Endothelial cell of umbilical vein (primary cell): ENCODE measurements at regions not wholly inside any gene's neighbourhood (a gene's known extent, or its start where the extent isn't known, plus 50 kb on each side); places are given as distances from the start of the nearest gene placed in this dataset.

ENCODE experiments used
- BruUV-seq: library from RNA; stranded (reverse); fragments of 400-500 nt; replicated peaks from 2 replicates; lab custom pipeline; 2021; lab: Mats Ljungman, UMichigan
- CTCF ChIA-PET: fragments of 300-600, 350-600 bp; sonication (Branson Sonifier 250); formaldehyde crosslinking; loops from one replicate; lab custom pipeline; 2021; ENCODE audit warnings: antibody characterized with exemption, inconsistent platforms; lab: Charles Lee
- POLR2A ChIA-PET: fragments of 300-600, 350-600 bp; sonication (Branson Sonifier 250); formaldehyde crosslinking; loops from one replicate; lab custom pipeline; 2021; ENCODE audit warnings: antibody characterized with exemption, inconsistent platforms; lab: Charles Lee
- DNase-seq: peaks from one replicate; pipeline ENCODE4 v3.0.0-alpha.2; 2011; ENCODE audit warnings: low read depth, low spot score
- FAIRE-seq: peaks from 2 replicates; lab custom pipeline; 2011; peaks lifted over from hg19 to GRCh38; lab: Jason Lieb, UNC
- H2AFZ ChIP-seq: 2 replicates; pipeline ENCODE4 v1.6.0; 2012; ENCODE audit warnings: low read depth, low read length, control low read depth, inconsistent platforms
- H3K27ac ChIP-seq: 2 replicates; pipeline ENCODE4 v1.5.1; 2011; ENCODE audit warnings: low read depth, mild to moderate bottlenecking, control low read depth, low read length, moderate library complexity; ENCODE audit not compliant: insufficient read depth
- H3K27me3 ChIP-seq, 2 experiments: 2 replicates each; pipeline versions ENCODE4 v1.6.0 to v1.6.1; 2011; ENCODE audit warnings: low read length in 2 of 2, mixed read lengths in 1 of 2; ENCODE audit not compliant: control insufficient read depth in 2 of 2, insufficient read depth in 2 of 2
- H3K36me3 ChIP-seq, 2 experiments: 2 replicates in 1 of 2; 3 replicates in 1 of 2; pipeline ENCODE4 v1.5.1; 2011; ENCODE audit warnings: low read length in 2 of 2, mild to moderate bottlenecking in 1 of 2, moderate library complexity in 1 of 2; ENCODE audit not compliant: control insufficient read depth in 2 of 2, insufficient read depth in 2 of 2; ENCODE audit errors: extremely low read depth in 1 of 2
- H3K4me1 ChIP-seq: 3 replicates; pipeline ENCODE4 v1.5.1; 2011; ENCODE audit warnings: mild to moderate bottlenecking, low read length; ENCODE audit not compliant: control insufficient read depth, insufficient read depth; ENCODE audit errors: extremely low read depth
- H3K4me2 ChIP-seq: 2 replicates; pipeline ENCODE4 v1.6.1; 2011; ENCODE audit warnings: low read length, control low read depth, mixed read lengths; ENCODE audit not compliant: insufficient read depth
- H3K4me3 ChIP-seq, 3 experiments: fragments of 200-600 bp in 1 of 3; sonication (generic), shearing (Covaris generic) in 1 of 3; replicated peaks in 1 of 3; 2 replicates each; pipeline ENCODE4 v1.5.1; 2011 to 2016; ENCODE audit warnings: control low read depth in 3 of 3, low read length in 3 of 3, mild to moderate bottlenecking in 2 of 3, inconsistent platforms in 1 of 3, low read depth in 1 of 3, moderate library complexity in 1 of 3; ENCODE audit not compliant: insufficient read depth in 1 of 3
- H3K79me2 ChIP-seq: 2 replicates; pipeline ENCODE4 v1.6.0; 2012; ENCODE audit warnings: low read length, inconsistent platforms; ENCODE audit not compliant: control insufficient read depth, insufficient read depth
- H3K9ac ChIP-seq: replicated peaks from 2 replicates; pipeline ENCODE3; 2011; ENCODE audit warnings: low read length, control low read depth; ENCODE audit not compliant: insufficient read depth; ENCODE audit errors: extremely low read depth
- H3K9me1 ChIP-seq: replicated peaks from 3 replicates; pipeline ENCODE4 v1.6.0; 2011; ENCODE audit warnings: mild to moderate bottlenecking, low read length; ENCODE audit not compliant: control insufficient read depth, insufficient read depth; ENCODE audit errors: extremely low read depth
- H3K9me3 ChIP-seq: replicated peaks from 2 replicates; pipeline ENCODE4 v1.5.1; 2012; ENCODE audit warnings: low read length, inconsistent platforms; ENCODE audit not compliant: control insufficient read depth, insufficient read depth
- H4K20me1 ChIP-seq: replicated peaks from 2 replicates; pipeline ENCODE3; 2011; ENCODE audit warnings: mild to moderate bottlenecking, low read length; ENCODE audit not compliant: control insufficient read depth, insufficient read depth; ENCODE audit errors: extremely low read depth
- CTCF ChIP-seq, 2 donors: IDR thresholded peaks; 1 replicate in 1 of 2; 2 replicates in 1 of 2; pipeline ENCODE4 v1.5.1; 2011; ENCODE audit warnings: low read length in 2 of 2, mild to moderate bottlenecking in 2 of 2, moderate library complexity in 2 of 2, control low read depth in 1 of 2, inconsistent platforms in 1 of 2, low read depth in 1 of 2; ENCODE audit not compliant: insufficient read depth in 1 of 2; ENCODE audit errors: extremely low read depth in 1 of 2
- EZH2 ChIP-seq: IDR thresholded peaks from 2 replicates; pipeline ENCODE4 v1.6.1; 2012; ENCODE audit warnings: borderline replicate concordance, low read depth, mild to moderate bottlenecking, moderate library complexity, low read length, inconsistent platforms; ENCODE audit not compliant: severe bottlenecking
- FOS ChIP-seq: IDR thresholded peaks from 2 replicates; pipeline ENCODE4 v1.6.1; 2011; ENCODE audit warnings: mild to moderate bottlenecking, low read length, moderate library complexity, borderline replicate concordance; ENCODE audit not compliant: insufficient read depth
- GATA2 ChIP-seq: IDR thresholded peaks from 2 replicates; pipeline ENCODE4 v1.7.0; 2011; ENCODE audit warnings: low read depth, mild to moderate bottlenecking, moderate library complexity, mixed read lengths, low read length; ENCODE audit not compliant: insufficient read length, insufficient read depth
- JUN ChIP-seq: IDR thresholded peaks from 2 replicates; pipeline ENCODE4 v1.6.1; 2011; ENCODE audit warnings: borderline replicate concordance, low read depth; ENCODE audit not compliant: insufficient read length, insufficient read depth
- MAX ChIP-seq: IDR thresholded peaks from 2 replicates; pipeline ENCODE4 v1.6.1; 2011; ENCODE audit not compliant: insufficient read depth, insufficient read length
- MYC ChIP-seq: IDR thresholded peaks from one replicate; pipeline ENCODE4 v1.6.1; 2011; ENCODE audit warnings: mild to moderate bottlenecking, low read depth, low read length
- POLR2A ChIP-seq: IDR thresholded peaks from 2 replicates; pipeline ENCODE4 v1.6.1; 2012; ENCODE audit warnings: low read depth, mild to moderate bottlenecking, control low read depth, low read length
- dilution Hi-C: fragments of 300-500 bp; cut with MboI; formaldehyde crosslinking; loops from one replicate; pipeline ENCODE4 v1.15.0; 2019; ENCODE audit warnings: low sequenced_read_pairs; ENCODE audit not compliant: extremely low pct_ligation_motif_present
- intact Hi-C: fragments of 100-400 bp; cut with micrococcal nuclease; formaldehyde crosslinking; loops from one replicate; pipeline ENCODE4 v1.10.0; 2022

- ChIA-PET POLR2A (no interaction called here), CTCF (interaction anchor here (0.8 to 1.7 kb wide), 3 partner anchors 22 to 85 kb away, joined by 3 to 15 read pairs (median 3); no protein-coding TSS in a partner anchor)
- intact Hi-C loops = no loop called here
- H3K27ac ChIP-seq = no peak overlapping the region
- dilution Hi-C loops = no loop called here
- H3K36me3 ChIP-seq = no peaks in the 10 kb centered on the region
- no peak overlapping the region for H2AFZ ChIP-seq
- no peaks in the 10 kb centered on the region for H3K9me1 ChIP-seq
- H3K4me3 ChIP-seq = no peak overlapping the region
- DNase-seq (peak; percentile 18), FAIRE-seq (no peak)
- no peak for TF ChIP-seq POLR2A
- no peak for TF ChIP-seq FOS
- no peak for TF ChIP-seq GATA2
- TF ChIP-seq EZH2 = no peak
- TF ChIP-seq MYC = no peak
- no peak for TF ChIP-seq CTCF (IDR thresholded peaks at IDR 0.05; ENCODE audit: extremely low read depth in 1 of 2, insufficient read depth in 1 of 2, low read depth in 1 of 2, low read length in 2 of 2)
- TF ChIP-seq MAX = no peak
- no peak for TF ChIP-seq JUN
- H3K79me2 ChIP-seq = no peaks in the 10 kb centered on the region
- no peaks in the 10 kb centered on the region for H4K20me1 ChIP-seq
- peaks cover 4% of the 10 kb centered on the region for H3K4me1 ChIP-seq
- BruUV-seq = no TSS peak
- H3K9me3 ChIP-seq = no peaks in the 10 kb centered on the region
- no peaks in the 10 kb centered on the region for H3K27me3 ChIP-seq
- no peak overlapping the region for H3K4me2 ChIP-seq
- H3K9ac ChIP-seq = no peak overlapping the region
Measured at GRCh38 chr2:56099963-56100362, 83.8 kb upstream of the CCDC85A start.
